A549 (cell line): ENCODE measurements at regions not wholly inside any gene's neighbourhood (a gene's known extent, or its start where the extent isn't known, plus 50 kb on each side); places are given as distances from the start of the nearest gene placed in this dataset.

Source experiments
- small RNA-seq, 6 experiments: library from RNA; depleted of rRNA; stranded (forward); fragments of <200 nt; gene quantifications; one replicate each; pipeline ENCODE3, GENCODE V24; 2012

Small RNA genes lying in the stretch of these regions (small RNA-seq; reads per million reads assigned to genes)
- gene AC083904.1 (0 reads per million in 6 experiments), gene RNU6-4P (0.37 to 62.9 (median 9.3) reads per million in 6 experiments)
